IPS-15b (cell line): ENCODE measurements at regions not wholly inside any gene's neighbourhood (a gene's known extent, or its start where the extent isn't known, plus 50 kb on each side); places are given as distances from the start of the nearest gene placed in this dataset.
"Not testable (repeated sequence)": the region's sequence is repeated elsewhere in the genome, so short reads cannot be mapped to it uniquely, and the experiment has no call there.

Experiments used
- H3K27me3 ChIP-seq: one replicate; pipeline ENCODE4 v1.6.1; 2013; ENCODE audit warnings: low read length; ENCODE audit not compliant: control insufficient read depth, insufficient read depth
- H3K36me3 ChIP-seq: one replicate; pipeline ENCODE4 v1.6.1; 2013; ENCODE audit warnings: low read length; ENCODE audit not compliant: control insufficient read depth, insufficient read depth
- H3K4me1 ChIP-seq: one replicate; pipeline ENCODE4 v1.6.1; 2013; ENCODE audit warnings: mild to moderate bottlenecking, low read length; ENCODE audit not compliant: control insufficient read depth, insufficient read depth
- H3K4me3 ChIP-seq: one replicate; pipeline ENCODE4 v1.5.1; 2013; ENCODE audit warnings: low read depth, low read length
- H3K9ac ChIP-seq: one replicate; pipeline ENCODE4 v1.6.1; 2013; ENCODE audit warnings: low read depth, mild to moderate bottlenecking, low read length
- H3K9me3 ChIP-seq: one replicate; pipeline ENCODE4 v1.6.1; 2013; ENCODE audit warnings: mild to moderate bottlenecking, low read length; ENCODE audit not compliant: control insufficient read depth, insufficient read depth

- H3K9ac ChIP-seq, H3K27me3 ChIP-seq, H3K9me3 ChIP-seq, H3K36me3 ChIP-seq, H3K4me3 ChIP-seq, H3K4me1 ChIP-seq: not testable (repeated sequence)
Observed at GRCh38 chr7:56348311-56348710, 232.1 kb upstream of the NUPR2 start.

- H3K9ac ChIP-seq, H3K4me1 ChIP-seq, H3K4me3 ChIP-seq, H3K27me3 ChIP-seq, H3K9me3 ChIP-seq, H3K36me3 ChIP-seq: not testable (repeated sequence)
Observed at GRCh38 chr7:56328327-56328726, 212.1 kb upstream of the NUPR2 start.

GRCh38 chr7:56290548-56290947 lies 174.3 kb upstream of the NUPR2 start:
- peaks cover 8% of the 10 kb centered on the region for H3K9me3 ChIP-seq
- H3K4me1 ChIP-seq, result no peaks in the 10 kb centered on the region
- H3K4me3 ChIP-seq, result no peak overlapping the region
- no peak overlapping the region for H3K9ac ChIP-seq
- H3K36me3 ChIP-seq, result no peaks in the 10 kb centered on the region
- H3K27me3 ChIP-seq, result no peaks in the 10 kb centered on the region

GRCh38 chr7:56287429-56288138 lies 171.4 kb upstream of the NUPR2 start:
- H3K9ac ChIP-seq, result no peak overlapping the region
- no peaks in the 10 kb centered on the region for H3K9me3 ChIP-seq

GRCh38 chr7:56256108-56256507 lies 139.9 kb upstream of the NUPR2 start:
- H3K27me3 ChIP-seq, result no peaks in the 10 kb centered on the region
- H3K4me3 ChIP-seq, result no peak overlapping the region
- H3K36me3 ChIP-seq, result no peaks in the 10 kb centered on the region
- H3K9me3 ChIP-seq, result peaks cover 57% of the 10 kb centered on the region
- no peaks in the 10 kb centered on the region for H3K4me1 ChIP-seq
- H3K9ac ChIP-seq, result no peak overlapping the region

More at GRCh38 chr7:56287429-56288138, 171.4 kb upstream of the NUPR2 start:
- Histone ChIP-seq H3K36me3 (no peaks in the 10 kb centered on the region), H3K27me3 (no peaks in the 10 kb centered on the region), H3K4me1 (no peaks in the 10 kb centered on the region), H3K4me3 (no peak overlapping the region)

GRCh38 chr7:56250135-56250534 lies 133.9 kb upstream of the NUPR2 start:
- H3K9ac ChIP-seq, result no peak overlapping the region
- H3K4me3 ChIP-seq, result no peak overlapping the region
- H3K27me3 ChIP-seq, result no peaks in the 10 kb centered on the region
- H3K9me3 ChIP-seq, result peaks cover 41% of the 10 kb centered on the region
- H3K36me3 ChIP-seq, result no peaks in the 10 kb centered on the region
- H3K4me1 ChIP-seq, result no peaks in the 10 kb centered on the region

GRCh38 chr7:56229631-56230030 lies 113.4 kb upstream of the NUPR2 start:
- H3K9ac ChIP-seq, result no peak overlapping the region
- no peaks in the 10 kb centered on the region for H3K27me3 ChIP-seq
- no peaks in the 10 kb centered on the region for H3K36me3 ChIP-seq
- H3K4me3 ChIP-seq, result no peak overlapping the region
- H3K4me1 ChIP-seq, result no peaks in the 10 kb centered on the region
- H3K9me3 ChIP-seq, result peaks cover 3% of the 10 kb centered on the region

GRCh38 chr7:56222866-56223265 lies 106.6 kb upstream of the NUPR2 start:
- Histone ChIP-seq H3K9ac (no peak overlapping the region), H3K4me1 (no peaks in the 10 kb centered on the region), H3K4me3 (no peak overlapping the region), H3K9me3 (peaks cover 13% of the 10 kb centered on the region), H3K36me3 (no peaks in the 10 kb centered on the region), H3K27me3 (no peaks in the 10 kb centered on the region)

GRCh38 chr7:56219017-56219416 lies 102.8 kb upstream of the NUPR2 start:
- Histone ChIP-seq H3K27me3 (no peaks in the 10 kb centered on the region), H3K4me1 (no peaks in the 10 kb centered on the region), H3K36me3 (no peaks in the 10 kb centered on the region), H3K9me3 (peaks cover 27% of the 10 kb centered on the region), H3K9ac (no peak overlapping the region), H3K4me3 (no peak overlapping the region)

- Histone ChIP-seq H3K4me1 (no peaks in the 10 kb centered on the region), H3K9ac (no peak overlapping the region), H3K4me3 (no peak overlapping the region), H3K27me3 (no peaks in the 10 kb centered on the region), H3K36me3 (no peaks in the 10 kb centered on the region), H3K9me3 (peaks cover 22% of the 10 kb centered on the region)
Observed at GRCh38 chr7:56218510-56218909, 102.3 kb upstream of the NUPR2 start.

- no peak overlapping the region for H3K9ac ChIP-seq
- H3K9me3 ChIP-seq, result peaks cover 20% of the 10 kb centered on the region
- H3K36me3 ChIP-seq, result no peaks in the 10 kb centered on the region
- H3K4me3 ChIP-seq, result no peak overlapping the region
- H3K27me3 ChIP-seq, result no peaks in the 10 kb centered on the region
- no peaks in the 10 kb centered on the region for H3K4me1 ChIP-seq
Observed at GRCh38 chr7:56213574-56213973, 97.4 kb upstream of the NUPR2 start.

- H3K9me3 ChIP-seq, result peaks cover 19% of the 10 kb centered on the region
- H3K4me3 ChIP-seq, result no peak overlapping the region
- no peak overlapping the region for H3K9ac ChIP-seq
- no peaks in the 10 kb centered on the region for H3K27me3 ChIP-seq
- no peaks in the 10 kb centered on the region for H3K4me1 ChIP-seq
- H3K36me3 ChIP-seq, result no peaks in the 10 kb centered on the region
Observed at GRCh38 chr7:56206420-56206819, 90.2 kb upstream of the NUPR2 start.
